CD4-positive, alpha-beta T cell treated with Interleukin-10 for 1 hour (primary cell): ENCODE measurements at regions not wholly inside any gene's neighbourhood (a gene's known extent, or its start where the extent isn't known, plus 50 kb on each side); places are given as distances from the start of the nearest gene placed in this dataset.
"Not testable (repeated sequence)": the region's sequence is repeated elsewhere in the genome, so short reads cannot be mapped to it uniquely, and the experiment has no call there.

Source experiments
- DNase-seq: peaks from one replicate; pipeline ENCODE4 v3.0.0-alpha.2; 2020

- no peak for DNase-seq
These were observed 258.3 kb downstream of the KLF5 start for GRCh38 chr13:73317140-73317539.

GRCh38 chr13:73310366-73310765 is 251.6 kb downstream of the KLF5 start:
- no peak for DNase-seq

DNA sequence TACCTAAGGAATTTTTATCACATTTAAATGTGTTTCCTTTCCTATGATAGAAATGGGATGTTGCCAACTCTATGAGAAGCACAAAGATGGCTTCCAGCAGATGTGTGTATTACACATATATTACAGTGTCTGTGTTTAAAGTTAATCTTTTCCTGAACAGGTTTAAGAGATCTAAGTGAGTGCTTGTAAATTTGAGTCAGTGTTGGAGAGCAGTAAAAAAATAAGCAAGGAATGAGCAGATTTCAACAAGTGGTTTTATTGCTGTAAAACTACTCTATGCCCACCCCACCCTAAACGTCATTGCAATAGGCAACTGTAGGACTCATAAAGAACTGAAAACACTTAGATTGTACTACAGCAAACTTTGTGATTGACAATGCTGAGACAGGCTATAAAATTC is 248.7 kb downstream of the KLF5 start:
- DNase-seq: no peak

GRCh38 chr13:73306688-73307087 is 247.9 kb downstream of the KLF5 start:
- no peak for DNase-seq

- no peak for DNase-seq
These were observed 245.6 kb downstream of the KLF5 start for GRCh38 chr13:73304442-73304841.

GRCh38 chr13:73303851-73304250 is 245.0 kb downstream of the KLF5 start:
- no peak for DNase-seq

DNA sequence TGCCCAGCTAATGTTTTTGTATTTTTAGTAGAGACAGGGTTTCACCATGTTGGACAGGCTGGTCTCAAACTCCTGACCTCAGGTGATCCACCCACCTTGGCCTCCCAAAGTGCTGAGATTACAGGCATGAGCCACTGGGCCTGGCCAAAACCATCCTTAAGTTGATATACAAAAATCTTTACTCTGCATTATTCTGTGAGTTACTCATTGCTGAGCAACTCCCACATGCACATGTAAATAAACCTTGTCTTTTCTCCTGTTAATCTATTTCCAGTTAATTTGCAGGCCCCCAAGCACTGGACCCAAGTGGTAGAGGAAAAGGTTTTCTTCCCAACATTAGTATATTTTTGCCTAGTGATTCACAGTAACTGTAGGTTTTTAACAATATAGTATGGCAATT is 242.8 kb downstream of the KLF5 start:
- DNase-seq: not testable (repeated sequence)

DNA sequence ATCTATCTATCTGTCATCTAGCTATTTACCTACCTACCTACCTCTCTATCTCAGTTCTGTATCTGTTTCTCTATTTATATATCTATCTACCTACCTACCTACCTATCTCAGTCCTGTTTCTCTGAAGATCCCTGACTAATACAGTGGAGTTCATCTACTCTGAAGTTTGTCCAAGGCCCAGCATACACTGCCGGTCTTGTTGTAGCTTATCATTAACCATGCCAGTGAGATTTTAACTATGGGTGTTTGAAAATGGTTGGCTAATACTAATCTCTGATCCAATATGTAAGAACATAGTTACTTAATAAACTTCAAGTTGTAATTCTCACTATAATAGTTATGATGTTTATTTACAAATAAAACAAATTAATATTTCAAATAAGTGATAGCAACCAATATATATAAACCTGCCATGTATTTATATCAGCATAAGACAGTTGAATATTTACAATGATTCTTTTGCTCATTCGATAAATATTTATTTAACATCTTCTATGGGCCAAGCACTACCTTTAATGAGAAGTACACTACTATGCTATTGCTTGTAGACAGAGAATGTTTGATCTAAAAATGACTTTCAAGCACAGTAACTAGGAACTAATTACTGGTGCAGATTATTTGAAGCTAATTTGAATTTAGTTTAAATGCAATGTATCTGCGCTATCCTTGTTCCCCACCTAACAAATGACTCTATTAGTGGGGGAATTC is 242.1 kb downstream of the KLF5 start:
- no peak for DNase-seq

- DNase-seq: no peak
These were observed 241.0 kb downstream of the KLF5 start for GRCh38 chr13:73299787-73300186.

GRCh38 chr13:73293913-73294523 is 235.2 kb downstream of the KLF5 start:
- DNase-seq: no peak

- no peak for DNase-seq
These were observed 233.3 kb downstream of the KLF5 start for GRCh38 chr13:73292127-73292526.

DNA sequence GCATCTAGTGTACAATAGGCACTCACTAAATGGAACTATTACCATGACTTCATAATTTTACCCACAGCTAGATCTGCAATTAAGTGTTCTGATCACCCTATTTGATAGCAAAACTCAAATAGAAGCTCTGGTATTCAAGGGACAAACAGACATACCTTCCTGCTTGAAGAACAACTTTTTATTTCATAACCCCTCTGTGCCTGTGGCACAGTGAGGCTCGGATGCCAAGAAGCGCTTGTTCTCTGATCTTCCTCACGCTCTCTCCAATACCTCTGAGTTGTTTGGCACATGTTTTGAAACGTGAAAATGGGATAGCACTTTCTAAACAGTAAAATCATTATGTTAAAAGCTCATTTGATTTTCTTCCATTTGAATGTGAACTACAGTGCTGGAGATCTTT is 232.0 kb downstream of the KLF5 start:
- DNase-seq: no peak

- no peak for DNase-seq
These were observed 229.8 kb downstream of the KLF5 start for GRCh38 chr13:73288596-73288995.

GRCh38 chr13:73287831-73288230 is 229.0 kb downstream of the KLF5 start:
- no peak for DNase-seq

- DNase-seq: no peak
These were observed 228.3 kb downstream of the KLF5 start for GRCh38 chr13:73286942-73287620.

GRCh38 chr13:73286177-73286576 is 227.4 kb downstream of the KLF5 start:
- DNase-seq: no peak

DNA sequence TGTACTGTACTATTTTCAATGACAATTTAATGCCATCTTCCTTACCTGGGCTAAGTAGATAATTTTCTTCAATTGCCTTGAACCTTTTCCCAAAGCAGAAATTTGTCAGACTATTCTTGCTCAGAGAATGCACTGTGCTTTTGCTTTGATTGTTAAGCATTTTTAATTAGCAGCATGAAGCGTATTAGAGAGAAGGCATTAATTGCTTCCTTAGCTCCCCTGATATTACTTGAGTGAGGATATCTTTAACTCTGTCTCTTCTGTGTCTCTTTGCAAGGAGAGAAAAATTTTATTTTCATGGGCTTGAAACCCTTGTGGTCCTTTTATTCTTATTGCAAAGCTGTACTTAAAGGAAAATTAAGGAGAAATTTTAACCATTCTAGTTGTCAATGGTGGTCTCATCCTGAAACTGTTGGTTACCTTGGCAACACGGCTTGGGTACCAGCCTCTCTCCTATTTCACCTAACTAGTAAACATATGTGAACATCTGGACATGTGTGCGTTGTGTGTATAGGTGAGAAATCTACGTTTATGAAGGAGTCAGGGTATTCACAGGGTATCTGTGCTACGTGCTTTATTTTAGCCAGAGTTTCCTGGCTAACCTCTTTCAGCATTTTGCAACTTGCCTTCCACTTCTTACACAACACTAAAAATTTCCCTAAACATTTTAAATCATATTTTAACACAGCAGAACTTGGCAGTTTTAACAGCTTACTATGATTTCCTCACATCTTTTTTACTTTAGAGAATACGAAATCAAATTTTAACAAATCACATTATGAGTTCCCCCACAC is 225.5 kb downstream of the KLF5 start:
- DNase-seq: no peak

GRCh38 chr13:73283636-73284035 is 224.8 kb downstream of the KLF5 start:
- no peak for DNase-seq

DNA sequence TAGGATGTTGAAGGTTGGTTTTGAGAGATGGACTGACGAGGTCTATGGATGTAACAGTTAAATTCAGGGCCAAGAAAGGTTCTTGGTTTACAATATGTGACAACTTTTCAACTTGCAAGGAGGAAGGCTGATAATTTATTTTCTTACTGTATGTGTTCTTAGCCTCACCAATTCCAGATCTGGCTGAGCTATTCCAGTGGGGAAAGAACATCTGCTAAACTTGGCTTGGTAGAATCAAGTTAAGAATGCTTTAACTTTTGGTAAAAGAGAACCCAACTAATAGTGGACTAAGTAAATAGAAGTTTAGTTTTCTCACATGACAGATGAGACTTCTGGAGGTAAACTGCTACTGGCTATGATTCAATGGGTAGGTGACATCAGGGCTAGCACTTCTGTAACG is 222.9 kb downstream of the KLF5 start:
- DNase-seq: no peak

GRCh38 chr13:73278186-73278585 is 219.4 kb downstream of the KLF5 start:
- DNase-seq: no peak

GRCh38 chr13:73275163-73275562 is 216.4 kb downstream of the KLF5 start:
- peak; percentile 1 for DNase-seq

GRCh38 chr13:73274147-73274546 is 215.3 kb downstream of the KLF5 start:
- no peak for DNase-seq

GRCh38 chr13:73273745-73274144 is 214.9 kb downstream of the KLF5 start:
- DNase-seq: no peak

GRCh38 chr13:73273276-73273675 is 214.5 kb downstream of the KLF5 start:
- no peak for DNase-seq
